K562 (cell line): ENCODE measurements at regions not wholly inside any gene's neighbourhood (a gene's known extent, or its start where the extent isn't known, plus 50 kb on each side); places are given as distances from the start of the nearest gene placed in this dataset.

ENCODE experiments used
- ATAC-seq: fragments of 200-7000 bp; cut with Tn5 transposase; 3 replicates; pipeline ENCODE4 v1.9.1; 2020; ENCODE audit warnings: moderate library complexity
- BruUV-seq: library from RNA; stranded (reverse); fragments of 400-500 nt; replicated peaks from 2 replicates; lab custom pipeline; 2021; lab: Mats Ljungman, UMichigan
- CTCF ChIA-PET: fragments of 300-600 bp; formaldehyde crosslinking; extraction: SDS; loops from one replicate; lab custom pipeline; 2021; ENCODE audit warnings: low intra/inter-chr PET ratio; lab: Yijun Ruan, JAX
- POLR2A ChIA-PET: fragments of 300-600, 350-650 bp; sonication (Branson Sonifier 250); formaldehyde crosslinking; extraction: SDS; loops from one replicate; lab custom pipeline; 2021; ENCODE audit warnings: antibody characterized with exemption, inconsistent platforms; lab: Yijun Ruan, JAX
- DNase-seq, 4 experiments: peaks; one replicate each; pipeline versions ENCODE4 v3.0.0 to v3.0.0-alpha.2; 2011 to 2018; ENCODE audit warnings: low spot score in 3 of 4, mixed read lengths in 3 of 4; ENCODE audit errors: extremely low read depth in 1 of 4
- FAIRE-seq: peaks from 2 replicates; lab custom pipeline; 2011; peaks lifted over from hg19 to GRCh38; lab: Jason Lieb, UNC
- H2AFZ ChIP-seq: 2 replicates; pipeline ENCODE4 v1.6.0; 2011; ENCODE audit warnings: low read depth, low read length, control low read depth, inconsistent platforms
- H3K27ac ChIP-seq: fragments of 200-600 bp; 3 replicates; pipeline ENCODE4 v1.8.0; 2011; ENCODE audit warnings: low read depth, mild to moderate bottlenecking, control low read depth, inconsistent platforms, low read length, moderate library complexity, mixed read lengths; ENCODE audit errors: extremely low read depth
- H3K27me3 ChIP-seq, 2 experiments: fragments of 300-600 bp in 1 of 2; 2 replicates in 1 of 2; 3 replicates in 1 of 2; pipeline versions ENCODE4 v1.6.0 to v1.8.0; 2011; ENCODE audit warnings: inconsistent platforms in 2 of 2, low read length in 2 of 2, mild to moderate bottlenecking in 1 of 2, mixed read lengths in 1 of 2, moderate library complexity in 1 of 2; ENCODE audit not compliant: control insufficient read depth in 2 of 2, insufficient read depth in 2 of 2
- H3K36me3 ChIP-seq: fragments of 300-600 bp; 3 replicates; pipeline ENCODE4 v1.8.0; 2011; ENCODE audit warnings: mild to moderate bottlenecking, low read length, inconsistent platforms; ENCODE audit not compliant: control insufficient read depth, insufficient read depth
- H3K4me1 ChIP-seq, 2 experiments: fragments of 200-600 bp in 1 of 2; replicated peaks in 1 of 2; 2 replicates in 1 of 2; 3 replicates in 1 of 2; pipeline versions ENCODE4 v1.5.1 to v1.8.0; 2011; ENCODE audit warnings: inconsistent platforms in 2 of 2, low read length in 2 of 2, mild to moderate bottlenecking in 1 of 2, mixed read lengths in 1 of 2, moderate library complexity in 1 of 2; ENCODE audit not compliant: control insufficient read depth in 2 of 2, insufficient read depth in 2 of 2
- H3K4me2 ChIP-seq: 2 replicates; pipeline ENCODE4 v1.6.1; 2011; ENCODE audit warnings: low read length, control low read depth, inconsistent platforms, mixed read lengths; ENCODE audit not compliant: insufficient read depth
- H3K4me3 ChIP-seq: fragments of 200-600 bp; sonication (generic), shearing (Covaris generic); 2 replicates; pipeline ENCODE4 v1.5.1; 2016; ENCODE audit warnings: control low read depth, inconsistent platforms
- H3K79me2 ChIP-seq: fragments of 200-600 bp; 3 replicates; pipeline ENCODE4 v1.8.0; 2011; ENCODE audit warnings: low read length, inconsistent platforms; ENCODE audit not compliant: control insufficient read depth, insufficient read depth
- H3K9ac ChIP-seq, 2 experiments: 2 replicates each; pipeline versions ENCODE4 v1.6.0 to v1.6.1; 2011; ENCODE audit warnings: low read depth in 2 of 2, low read length in 2 of 2, control low read depth in 1 of 2, inconsistent platforms in 1 of 2, mild to moderate bottlenecking in 1 of 2, mixed read lengths in 1 of 2; ENCODE audit not compliant: insufficient read depth in 1 of 2
- H3K9me1 ChIP-seq: one replicate; pipeline ENCODE4 v1.6.0; 2011; ENCODE audit warnings: inconsistent platforms, mild to moderate bottlenecking, low read length, moderate library complexity; ENCODE audit not compliant: control insufficient read depth, insufficient read depth
- H3K9me3 ChIP-seq: replicated peaks from 2 replicates; pipeline ENCODE4 v1.5.1; 2011; ENCODE audit warnings: low read depth, low read length, inconsistent platforms; ENCODE audit not compliant: control insufficient read depth, insufficient read depth
- H4K20me1 ChIP-seq: replicated peaks from 2 replicates; pipeline ENCODE4 v1.6.1; 2011; ENCODE audit warnings: low read length, inconsistent platforms, mixed read lengths; ENCODE audit not compliant: control insufficient read depth, insufficient read depth
- ASH1L ChIP-seq: fragments of 450-650 bp; IDR thresholded peaks from 2 replicates; pipeline ENCODE4 v1.6.1; 2018; ENCODE audit warnings: borderline replicate concordance, mild to moderate bottlenecking, low read depth; ENCODE audit not compliant: partially characterized antibody
- STAT6 ChIP-seq: sonication (generic); formaldehyde crosslinking; IDR thresholded peaks from 2 replicates; pipeline ENCODE4 v1.8.1; 2023; ENCODE audit warnings: mild to moderate bottlenecking, missing genetic modification reagents
- XRCC4 ChIP-seq: IDR thresholded peaks from one replicate; pipeline ENCODE4 v1.6.1; 2011; ENCODE audit not compliant: insufficient read depth, insufficient read length; ENCODE audit errors: extremely low read depth
- ZKSCAN8 ChIP-seq: fragments of 200-800 bp; sonication (Bioruptor generic); IDR thresholded peaks from 2 replicates; pipeline ENCODE4 v1.6.1; 2016; ENCODE audit warnings: missing genetic modification characterization, missing compliant biosample characterization
- ZNF830 ChIP-seq: fragments of 250-450 bp; sonication (Bioruptor Pico); IDR thresholded peaks from 2 replicates; pipeline ENCODE4 v1.5.0; 2021; ENCODE audit warnings: mild to moderate bottlenecking
- WGBS: fragments of 100-300 bp; shearing (Covaris generic); methylation state at CpG from one replicate; pipeline ENCODE4 v1.1.6; 2016; ENCODE audit warnings: low coverage, mixed read lengths; ENCODE audit not compliant: insufficient coverage; ENCODE audit errors: missing lambda C conversion rate; 5-methylcytosine and 5-hydroxymethylcytosine counted together
- in situ Hi-C: fragments of 300-500 bp; cut with MboI; formaldehyde crosslinking; loops from 4 replicates; pipeline ENCODE4 v1.15.0; 2018; ENCODE audit warnings: inconsistent platforms, mixed read lengths
- intact Hi-C: fragments of 100-400 bp; cut with micrococcal nuclease; formaldehyde crosslinking; loops from 2 replicates; pipeline ENCODE4 v1.14.2; 2022
- TF ChIP-seq, protein P1 (sequence below), 2 experiments: fragments of 450-650 bp in 1 of 2; sonication (generic) in 1 of 2; formaldehyde crosslinking in 1 of 2; IDR thresholded peaks; 2 replicates each; pipeline versions ENCODE4 v1.7.1 to v1.9.0; 2016 to 2022; ENCODE audit warnings: inconsistent platforms in 1 of 2, mild to moderate bottlenecking in 1 of 2, missing genetic modification reagents in 1 of 2

DNA sequence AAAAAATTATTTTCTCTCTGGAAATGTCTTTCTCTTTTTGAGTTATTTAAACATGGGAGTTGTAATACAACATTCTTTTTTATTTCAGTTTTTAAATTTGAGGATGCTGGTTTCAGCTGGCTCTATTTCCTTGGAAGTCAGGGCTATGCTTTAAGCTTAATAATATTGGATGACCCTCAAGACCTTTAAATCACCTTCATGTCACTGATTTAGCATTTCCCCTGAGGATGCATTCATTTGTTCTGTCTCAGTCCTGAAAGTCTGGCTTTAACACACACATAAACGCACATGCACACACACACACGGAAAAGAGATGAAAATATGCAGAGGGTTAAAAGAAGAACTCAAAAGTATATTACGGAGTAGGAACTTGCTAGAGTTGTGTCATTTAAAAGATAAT lies 260.5 kb downstream of the PTBP2 start:
- in situ Hi-C loops: no loop called here
- FAIRE-seq: no peak
- CTCF ChIA-PET: no interaction called here
- no peak for TF ChIP-seq ZNF830 (CRISPR knock-in tag)
- TF ChIP-seq ZKSCAN8: no peak
- no peak for TF ChIP-seq ASH1L
- TF ChIP-seq, protein P1, sequence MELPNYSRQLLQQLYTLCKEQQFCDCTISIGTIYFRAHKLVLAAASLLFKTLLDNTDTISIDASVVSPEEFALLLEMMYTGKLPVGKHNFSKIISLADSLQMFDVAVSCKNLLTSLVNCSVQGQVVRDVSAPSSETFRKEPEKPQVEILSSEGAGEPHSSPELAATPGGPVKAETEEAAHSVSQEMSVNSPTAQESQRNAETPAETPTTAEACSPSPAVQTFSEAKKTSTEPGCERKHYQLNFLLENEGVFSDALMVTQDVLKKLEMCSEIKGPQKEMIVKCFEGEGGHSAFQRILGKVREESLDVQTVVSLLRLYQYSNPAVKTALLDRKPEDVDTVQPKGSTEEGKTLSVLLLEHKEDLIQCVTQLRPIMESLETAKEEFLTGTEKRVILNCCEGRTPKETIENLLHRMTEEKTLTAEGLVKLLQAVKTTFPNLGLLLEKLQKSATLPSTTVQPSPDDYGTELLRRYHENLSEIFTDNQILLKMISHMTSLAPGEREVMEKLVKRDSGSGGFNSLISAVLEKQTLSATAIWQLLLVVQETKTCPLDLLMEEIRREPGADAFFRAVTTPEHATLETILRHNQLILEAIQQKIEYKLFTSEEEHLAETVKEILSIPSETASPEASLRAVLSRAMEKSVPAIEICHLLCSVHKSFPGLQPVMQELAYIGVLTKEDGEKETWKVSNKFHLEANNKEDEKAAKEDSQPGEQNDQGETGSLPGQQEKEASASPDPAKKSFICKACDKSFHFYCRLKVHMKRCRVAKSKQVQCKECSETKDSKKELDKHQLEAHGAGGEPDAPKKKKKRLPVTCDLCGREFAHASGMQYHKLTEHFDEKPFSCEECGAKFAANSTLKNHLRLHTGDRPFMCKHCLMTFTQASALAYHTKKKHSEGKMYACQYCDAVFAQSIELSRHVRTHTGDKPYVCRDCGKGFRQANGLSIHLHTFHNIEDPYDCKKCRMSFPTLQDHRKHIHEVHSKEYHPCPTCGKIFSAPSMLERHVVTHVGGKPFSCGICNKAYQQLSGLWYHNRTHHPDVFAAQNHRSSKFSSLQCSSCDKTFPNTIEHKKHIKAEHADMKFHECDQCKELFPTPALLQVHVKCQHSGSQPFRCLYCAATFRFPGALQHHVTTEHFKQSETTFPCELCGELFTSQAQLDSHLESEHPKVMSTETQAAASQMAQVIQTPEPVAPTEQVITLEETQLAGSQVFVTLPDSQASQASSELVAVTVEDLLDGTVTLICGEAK (IDR thresholded peaks at IDR 0.05): no peak
- TF ChIP-seq, protein P1 (CRISPR knock-in tag; IDR thresholded peaks at IDR 0.05): no peak
- no peak for TF ChIP-seq STAT6
- TF ChIP-seq XRCC4: no peak

More for the DNA sequence above, 260.5 kb downstream of the PTBP2 start:
- H3K4me1 ChIP-seq: no peaks in the 10 kb centered on the region
- H3K27ac ChIP-seq: no peak overlapping the region
- ATAC-seq: no peak
- H4K20me1 ChIP-seq: no peaks in the 10 kb centered on the region
- no TSS peak for BruUV-seq
- H3K4me2 ChIP-seq: no peak overlapping the region
- WGBS: 2% methylated on average over 3 of the region's 3 CpGs
- no peaks in the 10 kb centered on the region for H3K36me3 ChIP-seq
- no peaks in the 10 kb centered on the region for H3K9me3 ChIP-seq
- no peak overlapping the region for H2AFZ ChIP-seq
- H3K9me1 ChIP-seq: no peaks in the 10 kb centered on the region
- no peak overlapping the region for H3K9ac ChIP-seq
- no peaks in the 10 kb centered on the region for H3K27me3 ChIP-seq
- no peak overlapping the region for H3K4me3 ChIP-seq
- POLR2A ChIA-PET: no interaction called here
- no peaks in the 10 kb centered on the region for H3K79me2 ChIP-seq
- intact Hi-C loops: no loop called here
- DNase-seq: no peak
